Dermis blood vessel endothelial cell (primary cell): ENCODE measurements at regions not wholly inside any gene's neighbourhood (a gene's known extent, or its start where the extent isn't known, plus 50 kb on each side); places are given as distances from the start of the nearest gene placed in this dataset.
"Not testable (repeated sequence)": the region's sequence is repeated elsewhere in the genome, so short reads cannot be mapped to it uniquely, and the experiment has no call there.

Experiments used
- DNase-seq: peaks from one replicate; pipeline ENCODE4 v3.0.0; 2010

DNA sequence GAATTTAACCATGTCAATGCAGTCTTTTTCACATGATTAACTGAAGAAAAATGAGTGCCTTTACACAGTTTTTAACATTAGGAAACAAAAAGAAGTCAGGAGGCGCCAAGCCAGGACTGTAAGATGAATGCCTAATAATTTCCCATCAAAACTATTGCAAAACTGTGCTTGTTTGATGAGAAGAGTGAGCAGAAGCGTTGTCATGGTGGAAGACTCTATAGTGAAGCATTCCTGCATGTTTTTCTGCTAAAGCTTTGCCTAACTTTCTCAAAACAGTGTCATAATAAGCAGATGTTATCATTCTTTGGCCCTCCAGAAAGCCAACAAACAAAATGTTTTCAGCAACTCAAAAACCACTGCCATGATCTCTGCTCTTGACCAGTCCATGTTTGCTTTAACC, 156.8 kb upstream of the CDIN1 start:
- DNase-seq = no peak

DNA sequence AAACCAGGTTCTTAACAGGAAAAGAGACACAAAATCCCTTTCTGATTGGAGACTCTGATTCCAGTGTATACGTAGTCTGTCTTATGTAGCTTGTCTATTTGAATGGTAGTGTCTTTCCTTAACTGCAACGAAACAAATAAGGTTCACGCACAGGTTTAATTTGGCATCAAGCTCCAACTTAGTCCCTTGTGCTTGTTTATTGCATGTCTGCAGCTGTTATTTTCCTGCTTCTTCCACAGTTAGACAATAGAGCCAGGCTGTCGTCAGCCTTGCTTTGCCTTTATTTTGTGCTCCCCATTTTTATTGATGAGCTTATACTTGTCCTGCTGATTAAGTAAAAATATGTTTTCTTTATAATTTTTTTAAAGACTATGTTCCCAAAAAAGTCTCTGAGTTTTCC, 152.7 kb upstream of the CDIN1 start:
- no peak for DNase-seq

GRCh38 chr15:36428102-36428845, 151.2 kb upstream of the CDIN1 start:
- DNase-seq = peak; percentile 94

- DNase-seq = no peak
These were observed 149.7 kb upstream of the CDIN1 start for GRCh38 chr15:36429707-36430106.

DNA sequence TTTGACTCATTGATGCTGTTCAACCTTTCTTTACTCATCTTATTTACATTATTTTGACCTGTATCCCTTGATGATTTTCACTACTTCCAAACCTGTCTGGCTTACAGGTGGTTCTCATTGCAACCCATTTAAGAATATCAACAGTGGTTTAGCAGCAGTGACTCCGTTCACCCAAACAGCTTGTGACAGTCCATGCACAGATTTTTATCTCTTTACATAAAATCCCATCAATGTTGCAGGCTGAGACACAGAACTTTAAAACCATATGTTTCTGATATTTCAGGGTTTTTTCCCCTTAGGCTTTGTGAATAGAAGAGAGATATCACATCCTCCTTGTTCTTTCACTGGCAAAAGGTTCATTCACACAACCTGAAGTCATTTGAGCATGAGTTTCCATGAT, 149.1 kb upstream of the CDIN1 start:
- DNase-seq = no peak

DNA sequence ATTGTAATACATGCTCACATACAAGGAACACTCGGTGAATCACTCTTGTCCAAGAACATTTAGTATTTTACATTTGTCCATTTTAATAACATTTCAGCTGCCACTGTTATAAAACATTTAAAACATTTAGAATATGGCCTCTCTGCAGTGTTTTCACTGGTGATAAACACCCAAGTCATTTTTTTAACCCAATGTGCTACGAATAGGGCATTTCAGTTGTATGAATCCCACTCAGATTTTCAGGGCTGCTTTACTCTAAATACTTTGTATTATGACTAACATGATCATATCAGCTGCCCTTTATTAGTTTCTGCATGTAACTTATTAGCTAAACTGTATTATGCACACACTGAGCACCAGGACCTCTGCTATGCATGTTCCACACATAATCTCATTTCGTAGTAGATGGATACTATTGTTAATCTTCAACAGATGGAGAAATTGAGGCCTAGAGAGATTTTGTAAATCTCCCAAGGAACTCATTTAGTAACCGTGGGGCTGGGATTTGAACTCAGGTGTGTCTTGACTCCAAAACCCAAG, 148.6 kb upstream of the CDIN1 start:
- no peak for DNase-seq

DNA sequence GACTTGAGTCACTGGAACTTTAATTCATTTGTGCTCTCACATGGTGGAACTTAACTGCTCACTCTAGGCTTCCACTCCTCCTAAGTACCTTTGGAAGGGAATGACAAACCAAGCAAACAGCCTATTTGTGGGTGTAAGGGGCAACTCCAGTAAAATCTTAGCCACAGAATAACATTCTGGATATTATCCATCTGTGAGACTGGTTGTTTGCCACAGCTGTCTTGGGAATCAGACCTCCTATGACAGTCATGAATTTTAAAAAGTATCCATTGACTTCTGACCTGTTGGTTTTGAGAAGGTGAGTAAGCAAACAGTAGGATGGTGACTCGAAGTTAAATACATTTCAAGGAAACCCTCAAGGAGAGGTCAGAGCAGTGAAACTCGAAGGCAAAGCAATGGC, 147.3 kb upstream of the CDIN1 start:
- no peak for DNase-seq

GRCh38 chr15:36434177-36434576, 145.2 kb upstream of the CDIN1 start:
- no peak for DNase-seq

DNA sequence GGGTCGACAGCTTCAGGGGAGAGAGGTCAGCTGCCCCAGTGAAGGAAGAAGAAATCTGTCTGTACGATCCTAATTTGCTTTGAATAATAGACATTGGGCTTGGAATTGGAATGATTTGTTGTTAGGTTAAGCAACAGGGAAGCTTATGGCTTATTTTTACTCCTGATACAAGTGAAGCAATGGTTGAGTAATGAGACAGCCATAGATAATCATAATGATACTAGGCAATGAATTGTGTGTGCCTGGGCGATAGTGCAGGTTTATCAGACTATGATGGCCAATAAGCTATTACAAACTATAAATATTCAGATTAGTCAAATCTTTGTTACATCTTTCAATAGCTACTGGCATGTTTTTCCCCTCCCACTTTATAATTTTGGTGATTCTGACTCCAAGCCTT, 140.9 kb upstream of the CDIN1 start:
- no peak for DNase-seq

GRCh38 chr15:36447373-36447772, 132.1 kb upstream of the CDIN1 start:
- DNase-seq = no peak

- no peak for DNase-seq
These were observed 131.0 kb upstream of the CDIN1 start for GRCh38 chr15:36448418-36448817.

GRCh38 chr15:36449084-36449661, 130.3 kb upstream of the CDIN1 start:
- peak; percentile 4 for DNase-seq

GRCh38 chr15:36449662-36450145, 129.7 kb upstream of the CDIN1 start:
- no peak for DNase-seq

DNA sequence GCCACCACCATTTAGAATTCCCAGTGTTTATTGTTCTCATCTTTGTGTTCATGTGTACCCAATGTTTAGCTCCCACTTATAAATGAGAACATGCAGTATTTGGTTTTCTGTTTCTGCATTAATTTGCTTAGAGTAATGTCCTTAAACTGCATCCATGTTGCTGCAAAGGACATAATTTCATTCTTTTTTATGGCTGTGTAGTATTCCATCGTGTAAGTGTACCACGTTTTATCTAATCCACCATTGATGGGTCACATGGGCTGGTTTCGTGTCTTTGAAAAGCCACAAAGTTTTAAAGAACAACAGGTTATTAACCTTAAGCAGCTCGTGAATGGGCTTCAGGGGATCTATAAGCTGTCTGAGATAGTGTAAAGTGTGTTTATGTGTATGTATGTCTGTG, 125.2 kb upstream of the CDIN1 start:
- DNase-seq = not testable (repeated sequence)

- no peak for DNase-seq
These were observed 121.0 kb upstream of the CDIN1 start for GRCh38 chr15:36458411-36458810.

DNA sequence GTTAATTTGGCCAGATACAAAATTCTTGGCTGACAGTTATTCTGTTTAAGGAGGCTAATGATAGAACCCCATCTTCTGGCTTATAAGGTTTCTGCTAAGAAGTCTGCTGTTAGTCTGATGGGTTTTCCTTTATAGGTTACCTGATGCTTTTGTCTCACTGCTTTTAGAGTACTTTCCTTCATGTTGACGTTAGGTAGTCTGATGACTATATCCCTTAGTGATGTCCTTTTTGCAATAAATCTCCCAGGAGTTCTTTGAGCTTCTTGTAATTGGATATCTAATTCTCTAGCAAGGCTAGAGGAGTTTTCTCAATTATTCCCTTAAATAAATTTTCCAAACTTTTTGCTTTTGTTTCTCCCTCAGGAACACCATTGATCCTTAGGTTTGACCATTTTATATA, 114.1 kb upstream of the CDIN1 start:
- no peak for DNase-seq

DNA sequence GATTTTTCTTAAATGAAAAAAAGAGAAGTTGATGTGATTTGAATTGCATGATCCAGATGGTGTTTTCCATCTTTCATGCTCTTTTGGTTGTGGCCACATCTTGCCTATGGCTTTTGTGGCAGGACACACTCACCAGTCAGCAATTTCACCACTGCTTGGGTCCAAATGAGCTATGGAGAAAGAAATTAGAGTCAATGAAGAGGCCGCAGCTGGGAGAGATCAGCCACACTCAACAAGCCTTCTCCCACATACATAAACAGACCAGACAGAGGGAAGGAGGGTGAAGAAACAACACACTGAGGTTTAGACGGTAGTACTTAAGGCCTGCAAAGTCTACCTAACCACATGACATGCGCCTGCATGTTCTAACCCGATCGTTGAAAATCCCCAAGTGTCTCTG, 110.7 kb upstream of the CDIN1 start:
- DNase-seq = no peak

- DNase-seq = no peak
These were observed 110.0 kb upstream of the CDIN1 start for GRCh38 chr15:36469311-36469966.

DNA sequence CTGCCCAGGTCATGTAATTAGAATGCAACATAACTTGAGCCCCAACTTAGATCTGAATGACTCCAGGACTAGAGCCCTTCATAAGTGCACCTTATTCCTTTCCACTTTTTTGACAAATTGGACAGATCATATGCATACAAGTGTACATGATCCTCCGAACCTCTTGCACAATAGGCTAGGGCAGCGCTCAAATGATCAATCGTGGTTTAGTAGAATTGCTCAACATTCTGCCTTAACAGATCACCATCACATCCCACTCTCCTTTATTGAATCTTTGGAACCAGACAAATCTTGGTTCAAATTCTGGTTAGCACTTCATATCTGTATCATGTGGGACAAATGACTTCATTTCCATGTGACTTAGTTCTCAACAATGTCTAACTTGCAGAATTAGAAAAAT, 106.8 kb upstream of the CDIN1 start:
- no peak for DNase-seq

DNA sequence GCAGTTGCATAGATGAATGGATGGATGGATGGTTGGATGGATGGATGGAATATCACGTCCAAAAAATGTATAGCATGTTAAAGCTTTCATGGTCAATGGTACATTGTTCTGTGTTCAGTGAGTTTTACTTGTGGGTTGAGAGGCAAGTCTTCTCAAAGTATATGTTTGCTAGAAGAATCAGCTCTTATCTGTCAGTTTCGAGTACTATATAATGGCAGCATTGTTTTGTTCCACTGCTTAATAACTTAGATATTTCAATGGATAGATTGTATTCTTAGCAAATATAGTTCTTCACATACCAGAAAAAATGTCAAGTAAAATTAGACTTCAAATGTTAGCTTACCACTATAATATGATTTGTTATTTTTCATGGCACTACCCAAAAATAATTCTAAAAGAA, 100.9 kb upstream of the CDIN1 start:
- DNase-seq = no peak

- DNase-seq = no peak
These were observed 100.1 kb upstream of the CDIN1 start for GRCh38 chr15:36479200-36479896.

- DNase-seq = no peak
These were observed 98.3 kb upstream of the CDIN1 start for GRCh38 chr15:36481156-36481555.

DNA sequence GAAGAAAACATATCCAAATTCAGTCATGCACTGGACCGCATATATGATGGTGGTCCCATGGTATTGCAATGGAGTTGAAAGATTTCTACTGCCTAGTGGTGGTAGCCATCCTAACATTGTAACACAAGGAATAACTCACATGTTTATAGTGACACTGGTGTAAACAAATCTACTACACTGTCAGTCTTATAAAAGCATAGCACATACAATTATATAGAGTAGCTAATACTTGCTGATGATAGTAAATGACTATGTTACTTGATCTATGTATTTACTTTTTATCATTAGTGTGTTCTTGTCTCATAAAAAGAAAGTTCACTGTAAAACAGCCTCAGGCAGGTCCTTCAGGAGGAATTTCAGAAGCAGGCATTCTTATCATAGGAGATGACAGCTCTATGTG, 96.0 kb upstream of the CDIN1 start:
- no peak for DNase-seq
